Frontal cortex (tissue), 3 donors: ENCODE measurements at regions not wholly inside any gene's neighbourhood (a gene's known extent, or its start where the extent isn't known, plus 50 kb on each side); places are given as distances from the start of the nearest gene placed in this dataset.
"Not testable (repeated sequence)": the region's sequence is repeated elsewhere in the genome, so short reads cannot be mapped to it uniquely, and the experiment has no call there.

Source experiments
- DNase-seq, 2 donors: peaks; one replicate each; pipeline ENCODE4 v3.0.0; 2012; ENCODE audit warnings: low spot score in 2 of 2
- FAIRE-seq: peaks from 2 replicates; lab custom pipeline; 2012; peaks lifted over from hg19 to GRCh38; lab: Jason Lieb, UNC
- donor health status: control.
- donor health status: control.
- donor health status: control.

- DNase-seq (no peak), FAIRE-seq (no peak)
Measured at GRCh38 chr5:23451156-23451555, 56.3 kb upstream of the PRDM9 start.

- FAIRE-seq (no peak), DNase-seq (no peak)
Measured at GRCh38 chr5:23450187-23450586, 57.2 kb upstream of the PRDM9 start.

GRCh38 chr5:23448627-23449026 is 58.8 kb upstream of the PRDM9 start:
- no peak for FAIRE-seq
- DNase-seq = no peak

- DNase-seq (no peak), FAIRE-seq (no peak)
Measured at GRCh38 chr5:23446424-23446823, 61.0 kb upstream of the PRDM9 start.

GRCh38 chr5:23445573-23445972 is 61.8 kb upstream of the PRDM9 start:
- FAIRE-seq (no peak), DNase-seq (no peak)

GRCh38 chr5:23440703-23441102 is 66.7 kb upstream of the PRDM9 start:
- FAIRE-seq (no peak), DNase-seq (no peak)

DNA sequence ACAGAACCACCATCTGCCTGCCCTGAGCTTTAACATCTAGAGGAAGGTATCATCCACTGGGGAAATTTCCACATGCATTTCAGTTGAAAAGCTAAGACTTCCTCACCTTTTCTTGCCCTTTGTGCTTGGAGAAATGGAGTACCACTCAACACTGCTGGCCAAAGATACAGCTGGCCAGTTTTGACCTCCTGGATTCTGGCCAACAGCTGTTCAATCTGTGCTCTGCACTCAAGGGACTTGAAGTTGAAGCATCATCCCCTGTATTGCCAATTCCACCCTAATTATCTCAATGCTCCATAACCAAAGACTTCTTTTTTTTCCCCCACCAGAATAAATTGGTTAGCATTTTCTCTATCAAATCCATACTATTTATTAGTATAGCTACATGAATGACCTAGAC is 70.4 kb upstream of the PRDM9 start:
- no peak for FAIRE-seq
- DNase-seq = no peak

GRCh38 chr5:23433534-23434315 is 73.7 kb upstream of the PRDM9 start:
- FAIRE-seq (no peak), DNase-seq (no peak)

- no peak for DNase-seq
Measured at GRCh38 chr5:23428705-23429104, 78.7 kb upstream of the PRDM9 start.

DNA sequence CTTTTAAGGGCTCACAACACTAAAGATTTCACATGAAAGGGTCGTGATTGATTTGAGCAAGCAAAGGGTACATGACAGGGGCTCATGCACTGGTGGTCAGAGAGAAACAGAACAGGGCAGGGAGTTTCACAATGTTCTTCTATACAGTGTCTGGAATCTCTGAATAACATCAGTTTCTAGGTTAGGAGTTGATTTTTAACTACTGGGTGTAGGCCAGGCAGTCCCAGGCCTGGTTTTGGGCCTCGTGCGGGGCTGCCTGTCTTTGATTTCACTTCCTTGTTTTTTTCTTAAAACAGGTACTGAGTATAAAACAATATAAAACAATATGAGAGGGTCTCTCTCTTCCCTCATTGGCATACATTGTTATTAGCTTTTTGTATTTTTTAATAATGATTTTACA is 87.2 kb upstream of the PRDM9 start:
- FAIRE-seq, DNase-seq: not testable (repeated sequence)

More at GRCh38 chr5:23428705-23429104, 78.7 kb upstream of the PRDM9 start:
- FAIRE-seq = no peak

DNA sequence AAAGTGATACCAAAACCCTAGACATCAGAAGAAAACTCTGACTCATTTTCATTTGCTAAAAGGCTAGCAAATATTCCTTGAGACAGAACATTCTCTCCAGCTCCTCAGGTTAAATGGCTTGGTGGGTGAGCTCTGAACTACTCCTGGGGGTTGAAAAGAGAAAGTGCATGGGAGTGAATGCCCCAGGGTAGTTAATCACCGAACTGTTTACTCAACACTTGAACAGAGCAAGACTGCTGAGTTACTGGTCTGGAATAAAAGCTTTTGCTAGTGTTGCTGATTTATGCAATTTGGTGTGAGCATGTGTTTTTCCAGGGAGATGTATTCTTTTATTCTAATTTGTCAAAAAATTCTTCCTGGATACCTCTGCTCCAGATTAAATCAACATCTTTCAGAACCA is 88.3 kb upstream of the PRDM9 start:
- FAIRE-seq (no peak), DNase-seq (no peak)

GRCh38 chr5:23412515-23412914 is 94.9 kb upstream of the PRDM9 start:
- no peak for FAIRE-seq

DNA sequence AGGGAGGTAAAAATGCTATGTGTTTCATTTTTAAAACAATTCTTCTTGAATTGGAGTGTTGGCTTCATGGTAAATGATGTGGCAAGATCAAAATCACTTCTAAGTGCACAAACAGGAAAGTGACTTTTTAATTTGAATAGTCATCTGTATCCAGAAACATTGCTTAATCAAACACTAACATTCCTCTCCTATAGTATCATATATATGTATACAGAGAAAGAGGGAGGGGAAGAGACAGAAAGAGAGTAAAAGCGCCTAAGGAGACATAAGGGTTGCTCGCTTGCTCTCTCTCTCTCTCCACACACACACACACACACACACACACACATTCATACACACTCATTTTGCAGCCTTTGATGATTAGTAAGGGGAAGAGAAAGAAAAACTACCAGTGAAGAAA is 95.4 kb upstream of the PRDM9 start:
- no peak for FAIRE-seq
- no peak for DNase-seq

More at GRCh38 chr5:23412515-23412914, 94.9 kb upstream of the PRDM9 start:
- no peak for DNase-seq

DNA sequence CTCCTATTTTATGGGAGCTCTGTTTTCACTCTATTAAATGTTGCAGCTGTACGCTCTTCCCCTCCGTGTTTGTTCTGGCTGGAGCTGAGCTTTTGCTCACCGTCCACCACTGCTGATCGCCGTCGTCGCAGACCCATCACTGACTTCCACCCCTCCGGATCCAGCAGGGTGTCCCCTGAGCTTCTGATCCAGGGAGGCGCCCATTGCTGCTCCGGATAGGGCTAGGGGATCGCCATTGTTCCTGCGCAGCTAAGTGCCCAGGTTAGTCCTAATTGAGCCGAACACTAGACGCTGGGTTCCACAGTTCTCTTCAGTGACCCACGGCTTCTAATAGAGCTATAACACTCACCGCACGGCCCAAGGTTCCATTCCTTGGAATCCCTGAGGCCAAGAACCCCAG is 96.2 kb upstream of the PRDM9 start:
- no peak for DNase-seq

DNA sequence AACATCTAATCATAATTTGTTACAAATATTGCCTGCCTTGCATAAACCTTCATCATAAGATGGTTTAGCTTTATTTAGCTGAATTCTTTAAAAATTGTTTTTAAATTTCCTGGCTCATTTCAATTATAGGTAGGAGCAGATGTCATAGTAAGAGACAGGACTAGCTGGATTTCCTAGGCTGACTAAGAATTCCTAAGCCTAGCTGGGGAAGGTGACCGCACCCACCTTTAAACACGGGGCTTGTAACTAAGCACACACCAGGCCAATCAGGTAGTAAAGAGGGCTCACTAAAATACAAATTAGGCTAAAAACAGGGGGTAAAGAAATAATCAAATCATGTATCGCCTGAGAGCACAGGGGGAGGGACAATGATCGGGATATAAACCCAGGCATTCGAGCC is 96.6 kb upstream of the PRDM9 start:
- FAIRE-seq, DNase-seq: not testable (repeated sequence)

More for the DNA sequence above, 96.2 kb upstream of the PRDM9 start:
- FAIRE-seq = no peak

DNA sequence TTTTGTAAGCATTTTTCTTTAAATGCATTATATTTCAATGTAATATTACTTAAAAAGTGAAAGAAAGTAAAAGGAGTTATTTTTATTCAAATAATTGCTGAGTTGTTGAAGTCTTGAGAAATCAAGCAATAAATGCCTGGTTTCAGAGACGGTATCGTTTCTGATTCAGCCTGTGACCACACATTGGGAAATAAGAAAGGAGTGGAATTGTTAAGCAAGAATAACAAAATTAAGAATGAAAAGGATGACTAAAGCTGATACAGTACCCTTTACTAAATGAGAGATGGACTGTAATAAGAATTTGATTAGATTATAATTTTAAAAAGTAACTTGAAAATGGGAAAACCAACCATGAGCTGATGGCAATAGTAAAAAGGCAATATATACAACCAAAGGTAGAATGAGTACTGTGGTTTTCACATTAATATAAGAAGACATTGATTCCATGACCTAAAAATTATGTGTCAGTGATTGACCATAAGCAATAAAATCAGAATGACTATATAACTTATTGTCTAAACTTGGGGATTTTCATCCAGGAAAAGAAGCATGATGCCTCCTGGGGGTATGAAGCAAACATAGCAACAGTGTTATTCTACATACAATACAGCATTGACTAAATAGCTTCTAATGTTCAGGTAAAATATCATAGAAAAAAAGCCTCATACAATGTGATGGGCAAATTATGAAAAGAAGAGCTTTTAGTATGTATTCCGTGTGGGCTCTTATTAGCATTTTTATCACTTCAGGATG is 101.9 kb upstream of the PRDM9 start:
- no peak for FAIRE-seq

GRCh38 chr5:23402585-23402984 is 104.8 kb upstream of the PRDM9 start:
- DNase-seq = no peak
- no peak for FAIRE-seq

More for the DNA sequence above, 101.9 kb upstream of the PRDM9 start:
- no peak for DNase-seq

GRCh38 chr5:23400951-23401350 is 106.5 kb upstream of the PRDM9 start:
- DNase-seq = no peak
- FAIRE-seq = no peak

GRCh38 chr5:23396346-23396745 is 111.1 kb upstream of the PRDM9 start:
- DNase-seq (no peak), FAIRE-seq (no peak)

GRCh38 chr5:23389291-23390101 is 117.9 kb upstream of the PRDM9 start:
- FAIRE-seq = no peak
- DNase-seq = no peak
